OCI-LY1 (cell line): ENCODE measurements at regions not wholly inside any gene's neighbourhood (a gene's known extent, or its start where the extent isn't known, plus 50 kb on each side); places are given as distances from the start of the nearest gene placed in this dataset.

Source experiments
- H2AFZ ChIP-seq: fragments of 200-600 bp; sonication (generic), shearing (Covaris generic); 2 replicates; pipeline ENCODE4 v1.6.0; 2014; ENCODE audit warnings: antibody characterized with exemption, mild to moderate bottlenecking, low read length
- H3F3A ChIP-seq: fragments of 200-600 bp; sonication (generic), shearing (Covaris generic); 2 replicates; pipeline ENCODE4 v1.6.0; 2014; ENCODE audit warnings: mild to moderate bottlenecking, antibody characterized with exemption, low read length, moderate library complexity; ENCODE audit not compliant: insufficient read depth
- H3K27ac ChIP-seq: fragments of 200-600 bp; sonication (generic); 2 replicates; pipeline ENCODE4 v1.5.1; 2014; ENCODE audit warnings: low read length, mixed run types, mild to moderate bottlenecking, low read depth; ENCODE audit not compliant: poor library complexity, severe bottlenecking
- H3K27me3 ChIP-seq: fragments of 200-600 bp; sonication (generic); 2 replicates; pipeline ENCODE4 v1.6.0; 2014; ENCODE audit warnings: antibody characterized with exemption, mild to moderate bottlenecking, low read length, moderate library complexity; ENCODE audit not compliant: insufficient read depth
- H3K36me3 ChIP-seq: fragments of 200-600 bp; sonication (generic); 2 replicates; pipeline ENCODE4 v1.6.1; 2014; ENCODE audit warnings: mild to moderate bottlenecking, antibody characterized with exemption, low read length, moderate library complexity, mixed read lengths; ENCODE audit not compliant: insufficient read depth
- H3K4me1 ChIP-seq: fragments of 200-600 bp; sonication (generic); 2 replicates; pipeline ENCODE4 v1.5.1; 2014; ENCODE audit warnings: mild to moderate bottlenecking, low read length, moderate library complexity; ENCODE audit not compliant: insufficient read depth, severe bottlenecking
- H3K4me2 ChIP-seq: fragments of 200-600 bp; sonication (generic), shearing (Covaris generic); 2 replicates; pipeline ENCODE4 v1.6.1; 2014; ENCODE audit warnings: low read length
- H3K4me3 ChIP-seq: fragments of 200-600 bp; sonication (generic); 2 replicates; pipeline ENCODE4 v1.5.1; 2014; ENCODE audit warnings: low read length, low read depth, mild to moderate bottlenecking, mixed read lengths; ENCODE audit not compliant: poor library complexity, severe bottlenecking
- H3K79me2 ChIP-seq: fragments of 200-600 bp; shearing (Covaris generic); 2 replicates; pipeline ENCODE4 v1.6.1; 2016; ENCODE audit warnings: mixed run types, low read length, mixed read lengths; ENCODE audit not compliant: insufficient read depth
- H3K9ac ChIP-seq: fragments of 200-600 bp; sonication (generic), shearing (Covaris generic); 2 replicates; pipeline ENCODE4 v1.6.1; 2014; ENCODE audit warnings: mild to moderate bottlenecking, low read length, mixed read lengths
- H3K9me2 ChIP-seq: fragments of 200-600 bp; sonication (generic), shearing (Covaris generic); 2 replicates; pipeline ENCODE4 v1.6.1; 2014; ENCODE audit warnings: low read depth, mild to moderate bottlenecking, low read length, mixed read lengths
- H3K9me3 ChIP-seq: fragments of 200-600 bp; shearing (Covaris generic); 2 replicates; pipeline ENCODE4 v1.6.1; 2014; ENCODE audit warnings: low read length, mixed read lengths
- H4K20me1 ChIP-seq: fragments of 200-600 bp; sonication (generic), shearing (Covaris generic); 2 replicates; pipeline ENCODE4 v1.6.0; 2016; ENCODE audit warnings: mild to moderate bottlenecking, low read length; ENCODE audit not compliant: insufficient read depth
- EZH2 ChIP-seq: fragments of 200-600 bp; sonication (generic), shearing (Covaris generic); IDR thresholded peaks from 2 replicates; pipeline ENCODE4 v1.8.0; 2017; ENCODE audit warnings: borderline replicate concordance, mixed run types, mild to moderate bottlenecking, antibody characterized with exemption, low read length, moderate library complexity, mixed read lengths
- TF ChIP-seq, protein P1 (sequence below): fragments of 200-600 bp; sonication (generic), shearing (Covaris generic); IDR thresholded peaks from 2 replicates; pipeline ENCODE4 v1.5.1; 2017; ENCODE audit warnings: mild to moderate bottlenecking, antibody characterized with exemption, low read length, moderate library complexity, mixed read lengths

- Histone ChIP-seq H3K9me2 (no peaks in the 10 kb centered on the region), H3K36me3 (no peaks in the 10 kb centered on the region), H4K20me1 (no peaks in the 10 kb centered on the region), H3K27ac (no peak overlapping the region), H3K4me3 (no peak overlapping the region), H3F3A (no peaks in the 10 kb centered on the region), H3K27me3 (no peaks in the 10 kb centered on the region), H3K4me2 (no peak overlapping the region), H3K4me1 (no peaks in the 10 kb centered on the region), H2AFZ (no peak overlapping the region), H3K9ac (no peak overlapping the region), H3K79me2 (no peaks in the 10 kb centered on the region), H3K9me3 (no peaks in the 10 kb centered on the region)
- TF ChIP-seq, protein P1, sequence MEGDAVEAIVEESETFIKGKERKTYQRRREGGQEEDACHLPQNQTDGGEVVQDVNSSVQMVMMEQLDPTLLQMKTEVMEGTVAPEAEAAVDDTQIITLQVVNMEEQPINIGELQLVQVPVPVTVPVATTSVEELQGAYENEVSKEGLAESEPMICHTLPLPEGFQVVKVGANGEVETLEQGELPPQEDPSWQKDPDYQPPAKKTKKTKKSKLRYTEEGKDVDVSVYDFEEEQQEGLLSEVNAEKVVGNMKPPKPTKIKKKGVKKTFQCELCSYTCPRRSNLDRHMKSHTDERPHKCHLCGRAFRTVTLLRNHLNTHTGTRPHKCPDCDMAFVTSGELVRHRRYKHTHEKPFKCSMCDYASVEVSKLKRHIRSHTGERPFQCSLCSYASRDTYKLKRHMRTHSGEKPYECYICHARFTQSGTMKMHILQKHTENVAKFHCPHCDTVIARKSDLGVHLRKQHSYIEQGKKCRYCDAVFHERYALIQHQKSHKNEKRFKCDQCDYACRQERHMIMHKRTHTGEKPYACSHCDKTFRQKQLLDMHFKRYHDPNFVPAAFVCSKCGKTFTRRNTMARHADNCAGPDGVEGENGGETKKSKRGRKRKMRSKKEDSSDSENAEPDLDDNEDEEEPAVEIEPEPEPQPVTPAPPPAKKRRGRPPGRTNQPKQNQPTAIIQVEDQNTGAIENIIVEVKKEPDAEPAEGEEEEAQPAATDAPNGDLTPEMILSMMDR: no peak
- no peak for TF ChIP-seq EZH2
These were observed 601.5 kb downstream of the IRX1 start for GRCh38 chr5:4197151-4197550.

DNA sequence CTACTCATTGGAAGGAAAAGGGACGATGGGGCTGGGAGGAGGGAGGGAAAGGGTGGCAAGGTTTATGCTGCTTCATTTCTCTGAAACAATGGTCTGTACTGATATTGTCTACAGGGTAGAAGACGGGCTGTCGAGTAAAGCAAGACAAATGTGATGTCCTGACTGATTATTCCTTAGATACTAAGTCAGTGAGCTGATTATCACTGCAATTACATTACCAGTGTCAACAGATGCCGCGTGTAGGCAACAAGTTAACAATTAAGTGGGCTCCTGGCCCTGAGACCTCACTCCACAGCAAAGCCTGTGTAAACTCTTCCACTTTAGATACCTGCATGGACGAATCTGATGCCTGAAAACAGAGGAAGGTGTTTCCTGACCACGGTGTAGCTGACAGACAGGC is 602.8 kb downstream of the IRX1 start:
- Histone ChIP-seq H3K27me3 (no peaks in the 10 kb centered on the region), H3K36me3 (no peaks in the 10 kb centered on the region), H3K9me3 (no peaks in the 10 kb centered on the region), H3K4me1 (no peaks in the 10 kb centered on the region), H3K27ac (no peak overlapping the region), H3K9me2 (no peaks in the 10 kb centered on the region), H3K9ac (no peak overlapping the region), H3K4me2 (no peak overlapping the region), H2AFZ (no peak overlapping the region), H3F3A (no peaks in the 10 kb centered on the region), H3K4me3 (no peak overlapping the region), H4K20me1 (no peaks in the 10 kb centered on the region), H3K79me2 (no peaks in the 10 kb centered on the region)
- TF ChIP-seq, protein P1: no peak
- TF ChIP-seq EZH2: no peak

DNA sequence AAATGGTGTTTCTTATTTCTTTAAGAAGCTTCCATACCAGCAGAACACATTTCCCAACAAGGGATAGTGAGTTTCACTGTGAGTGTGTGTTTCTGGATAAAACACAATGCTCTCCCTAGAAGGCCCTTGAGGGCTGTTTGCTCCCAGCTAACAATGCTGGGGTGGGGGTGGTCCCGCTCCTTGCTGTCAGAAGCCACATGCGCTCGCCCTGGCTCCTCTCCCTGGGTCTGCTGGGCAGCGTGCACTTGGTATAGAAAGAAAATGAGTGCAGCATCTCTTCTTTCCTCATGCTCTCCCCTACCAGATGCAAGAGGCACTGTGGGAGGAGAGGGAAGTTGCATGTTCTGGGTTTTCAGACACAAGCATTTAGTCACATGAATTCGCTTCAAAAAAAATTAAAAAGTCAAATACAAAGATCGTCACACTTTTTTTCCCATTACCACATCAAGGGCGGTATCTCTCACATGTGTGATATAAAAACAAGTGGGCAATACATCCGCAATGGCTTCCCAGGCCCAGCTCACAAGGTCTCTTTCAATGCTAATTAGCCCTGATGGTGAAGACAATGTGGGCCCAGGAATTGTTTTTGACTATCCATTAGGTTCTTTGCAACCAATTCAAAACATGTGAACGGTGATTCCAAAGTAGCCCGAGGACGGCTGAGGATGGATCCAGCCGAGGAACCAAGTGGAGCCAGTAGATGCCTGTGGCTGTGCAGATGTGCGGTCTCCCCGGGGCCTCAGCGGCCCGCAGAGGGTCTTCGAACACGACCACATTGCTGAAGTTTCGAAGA is 603.6 kb downstream of the IRX1 start:
- Histone ChIP-seq H2AFZ (no peak overlapping the region), H3K9me3 (no peaks in the 10 kb centered on the region), H3K4me1 (no peaks in the 10 kb centered on the region), H3F3A (no peaks in the 10 kb centered on the region), H3K4me3 (no peak overlapping the region), H3K9ac (no peak overlapping the region), H3K27me3 (no peaks in the 10 kb centered on the region), H3K4me2 (no peak overlapping the region), H3K79me2 (no peaks in the 10 kb centered on the region), H3K9me2 (no peaks in the 10 kb centered on the region), H4K20me1 (no peaks in the 10 kb centered on the region), H3K36me3 (no peaks in the 10 kb centered on the region), H3K27ac (no peak overlapping the region)
- no peak for TF ChIP-seq EZH2

GRCh38 chr5:4203146-4203545 is 607.5 kb downstream of the IRX1 start:
- Histone ChIP-seq H3K4me1 (no peaks in the 10 kb centered on the region), H2AFZ (no peak overlapping the region), H3K27ac (no peak overlapping the region), H3K36me3 (no peaks in the 10 kb centered on the region), H3K27me3 (no peaks in the 10 kb centered on the region), H3K9ac (no peak overlapping the region), H3K9me3 (no peaks in the 10 kb centered on the region), H3K9me2 (no peaks in the 10 kb centered on the region), H3K4me3 (no peak overlapping the region), H3F3A (no peaks in the 10 kb centered on the region), H3K79me2 (no peaks in the 10 kb centered on the region), H4K20me1 (no peaks in the 10 kb centered on the region), H3K4me2 (no peak overlapping the region)
- TF ChIP-seq, protein P1: no peak
- no peak for TF ChIP-seq EZH2
